Stimulated activated memory B cell treated with anti-CD40 and anti-IgM and Interleukin-4, amounts not matched to agents 10 μg/mL and 1 μg/mL and 100 μg/mL, for 72 hours (primary cell): ENCODE measurements at regions not wholly inside any gene's neighbourhood (a gene's known extent, or its start where the extent isn't known, plus 50 kb on each side); places are given as distances from the start of the nearest gene placed in this dataset.

Experiments
- ATAC-seq: fragments of 150-1000 bp; cut with Tn5 transposase; 2 replicates; pipeline ENCODE4 v1.10.0; 2021
- H3K27ac Mint-ChIP-seq: one replicate; pipeline ENCODE4 v1.8.0; 2022; ENCODE audit warnings: mild to moderate bottlenecking, mixed read lengths
- H3K27me3 Mint-ChIP-seq: one replicate; pipeline ENCODE4 v1.8.0; 2022; ENCODE audit warnings: mixed read lengths
- H3K36me3 Mint-ChIP-seq: one replicate; pipeline ENCODE4 v1.8.0; 2022; ENCODE audit warnings: mixed read lengths
- H3K4me1 Mint-ChIP-seq: one replicate; pipeline ENCODE4 v1.8.0; 2022; ENCODE audit warnings: mixed read lengths
- H3K4me3 Mint-ChIP-seq: one replicate; pipeline ENCODE4 v1.8.0; 2022; ENCODE audit warnings: mild to moderate bottlenecking, moderate library complexity, mixed read lengths
- H3K9me3 Mint-ChIP-seq: one replicate; pipeline ENCODE4 v1.8.0; 2022; ENCODE audit warnings: mixed read lengths

DNA sequence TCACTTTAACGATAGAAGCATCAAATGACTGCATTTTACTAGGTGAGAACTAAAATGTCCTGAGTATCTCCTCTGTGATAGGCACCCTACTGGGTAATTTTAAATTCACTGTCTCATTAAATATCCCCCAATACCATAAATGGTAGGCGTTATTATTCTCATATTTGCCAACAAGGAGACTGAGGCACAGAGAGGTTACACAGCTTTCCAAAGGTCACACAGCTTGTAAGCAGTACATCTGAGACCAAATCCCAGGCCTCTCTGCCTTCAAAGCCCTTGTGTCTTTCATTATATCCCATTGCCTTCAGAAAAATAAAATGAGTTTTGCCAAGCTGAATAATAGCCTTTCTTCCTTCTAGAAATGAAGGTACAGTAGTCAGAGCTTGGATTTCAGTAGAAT, 502.6 kb downstream of the HAPSTR1 start:
- ATAC-seq, result no peak
- Mint-ChIP-seq H3K9me3 (no peaks in the 10 kb centered on the region), H3K27me3 (peaks cover 14% of the 10 kb centered on the region), H3K27ac (no peak overlapping the region), H3K36me3 (no peaks in the 10 kb centered on the region), H3K4me3 (no peak overlapping the region), H3K4me1 (no peaks in the 10 kb centered on the region)

DNA sequence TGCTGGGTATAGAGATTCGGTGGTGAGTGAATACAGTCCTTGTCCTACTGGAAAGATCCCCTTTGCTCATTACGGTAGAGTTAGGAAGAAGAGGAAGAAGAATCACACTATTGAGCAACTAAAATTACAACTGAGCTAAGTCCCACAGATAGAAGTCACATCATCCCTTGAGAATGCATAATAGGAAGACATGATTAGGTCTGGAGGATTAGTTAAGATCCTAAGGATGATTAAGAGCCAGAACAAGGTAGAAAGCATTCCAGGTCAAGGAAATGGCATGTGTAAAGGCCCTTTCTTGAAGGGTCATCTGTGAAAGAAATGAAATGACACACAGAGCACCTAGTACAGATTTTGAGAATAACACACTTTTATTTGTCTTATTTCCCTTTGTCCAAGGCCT, 503.5 kb downstream of the HAPSTR1 start:
- Mint-ChIP-seq H3K4me3 (no peak overlapping the region), H3K27me3 (peaks cover 14% of the 10 kb centered on the region), H3K9me3 (no peaks in the 10 kb centered on the region), H3K36me3 (no peaks in the 10 kb centered on the region), H3K4me1 (no peaks in the 10 kb centered on the region), H3K27ac (no peak overlapping the region)
- ATAC-seq, result no peak

- no peak for ATAC-seq
- Mint-ChIP-seq H3K27me3 (peaks cover 14% of the 10 kb centered on the region), H3K4me3 (no peak overlapping the region), H3K9me3 (no peaks in the 10 kb centered on the region), H3K27ac (no peak overlapping the region), H3K36me3 (no peaks in the 10 kb centered on the region), H3K4me1 (no peaks in the 10 kb centered on the region)
These were observed 503.9 kb downstream of the HAPSTR1 start for GRCh38 chr16:9595393-9595792.

- H3K27ac Mint-ChIP-seq, result no peak overlapping the region
- H3K4me3 Mint-ChIP-seq, result no peak overlapping the region
- H3K27me3 Mint-ChIP-seq, result peaks cover 14% of the 10 kb centered on the region
- no peaks in the 10 kb centered on the region for H3K9me3 Mint-ChIP-seq
- no peaks in the 10 kb centered on the region for H3K4me1 Mint-ChIP-seq
- no peak for ATAC-seq
- H3K36me3 Mint-ChIP-seq, result no peaks in the 10 kb centered on the region
These were observed 505.3 kb downstream of the HAPSTR1 start for GRCh38 chr16:9596788-9597187.

DNA sequence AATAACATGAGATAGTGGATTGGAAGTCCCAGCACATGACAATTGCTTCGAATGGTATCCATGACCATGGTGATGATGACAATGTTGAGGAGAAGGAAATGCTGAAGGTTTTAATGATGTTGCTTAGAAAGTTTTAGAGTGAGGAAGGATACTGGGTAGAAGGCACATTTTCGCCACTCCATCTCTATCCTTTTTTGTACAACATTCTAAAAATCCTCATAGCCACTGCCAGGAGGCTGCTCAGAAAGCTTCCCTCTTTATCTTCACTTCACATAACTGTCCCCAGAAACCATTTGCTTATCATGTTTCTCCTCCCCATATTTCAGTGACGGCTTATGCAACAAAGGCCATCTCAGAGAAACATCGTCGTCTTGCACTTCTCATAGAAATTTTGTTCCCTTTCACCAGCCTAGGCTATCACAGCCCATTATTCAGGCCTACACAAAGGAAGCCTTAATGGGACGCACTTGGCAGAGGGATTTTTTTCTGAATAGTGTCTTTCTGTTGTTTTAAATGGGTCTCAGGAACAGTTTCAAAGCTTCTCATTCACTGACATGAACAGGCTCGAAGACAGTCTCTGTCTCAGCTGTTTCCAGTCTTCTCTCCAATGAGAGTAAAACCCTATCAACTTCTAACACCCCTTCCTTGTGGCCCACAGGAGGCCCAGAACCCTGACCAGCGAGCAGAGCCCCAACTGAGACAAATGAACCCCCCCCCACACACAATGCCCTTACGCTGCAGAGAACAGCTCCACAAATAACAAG, 506.7 kb downstream of the HAPSTR1 start:
- no peaks in the 10 kb centered on the region for H3K4me1 Mint-ChIP-seq
- no peak overlapping the region for H3K4me3 Mint-ChIP-seq
- no peaks in the 10 kb centered on the region for H3K36me3 Mint-ChIP-seq
- peaks cover 14% of the 10 kb centered on the region for H3K27me3 Mint-ChIP-seq
- no peaks in the 10 kb centered on the region for H3K9me3 Mint-ChIP-seq
- ATAC-seq, result no peak
- no peak overlapping the region for H3K27ac Mint-ChIP-seq

- ATAC-seq, result no peak
- no peak overlapping the region for H3K4me3 Mint-ChIP-seq
- no peaks in the 10 kb centered on the region for H3K4me1 Mint-ChIP-seq
- peaks cover 13% of the 10 kb centered on the region for H3K27me3 Mint-ChIP-seq
- no peaks in the 10 kb centered on the region for H3K9me3 Mint-ChIP-seq
- H3K36me3 Mint-ChIP-seq, result no peaks in the 10 kb centered on the region
- H3K27ac Mint-ChIP-seq, result no peak overlapping the region
These were observed 507.3 kb downstream of the HAPSTR1 start for GRCh38 chr16:9598731-9599083.

DNA sequence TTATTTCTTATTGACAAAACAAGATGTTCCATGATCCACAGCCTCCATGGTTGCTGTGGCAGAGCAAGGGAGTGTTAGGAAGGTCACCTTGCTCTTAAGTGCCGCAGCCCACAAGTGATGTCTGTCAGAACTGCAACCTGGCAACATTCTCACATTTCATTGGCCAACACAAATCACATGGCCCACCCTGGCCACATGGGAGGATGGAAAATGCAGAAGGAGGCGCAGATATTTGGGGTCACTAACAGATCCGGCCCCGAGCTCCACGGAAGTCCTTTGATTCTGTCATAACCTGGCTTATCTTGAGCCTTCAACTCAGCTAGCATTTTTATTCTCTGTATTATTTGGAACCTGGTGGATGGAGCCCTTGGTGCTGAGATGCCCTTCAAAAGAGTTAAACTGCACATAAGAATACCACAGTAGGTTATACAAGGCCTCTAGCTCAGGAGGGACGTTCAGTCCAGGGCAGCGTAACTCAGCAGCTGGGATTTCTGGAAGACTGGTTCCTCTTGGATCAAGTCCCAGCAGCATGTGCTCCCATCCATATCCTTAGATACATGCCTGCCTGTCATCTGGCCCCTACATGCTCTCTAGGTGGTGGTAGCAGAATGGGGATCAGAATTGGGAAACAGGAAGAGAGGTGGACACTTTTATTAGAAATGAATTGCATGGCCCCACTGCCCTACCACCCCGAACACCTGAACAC, 508.1 kb downstream of the HAPSTR1 start:
- Mint-ChIP-seq H3K9me3 (no peaks in the 10 kb centered on the region), H3K36me3 (no peaks in the 10 kb centered on the region), H3K4me3 (no peak overlapping the region), H3K27me3 (peaks cover 4% of the 10 kb centered on the region), H3K4me1 (no peaks in the 10 kb centered on the region), H3K27ac (no peak overlapping the region)
- ATAC-seq, result no peak

DNA sequence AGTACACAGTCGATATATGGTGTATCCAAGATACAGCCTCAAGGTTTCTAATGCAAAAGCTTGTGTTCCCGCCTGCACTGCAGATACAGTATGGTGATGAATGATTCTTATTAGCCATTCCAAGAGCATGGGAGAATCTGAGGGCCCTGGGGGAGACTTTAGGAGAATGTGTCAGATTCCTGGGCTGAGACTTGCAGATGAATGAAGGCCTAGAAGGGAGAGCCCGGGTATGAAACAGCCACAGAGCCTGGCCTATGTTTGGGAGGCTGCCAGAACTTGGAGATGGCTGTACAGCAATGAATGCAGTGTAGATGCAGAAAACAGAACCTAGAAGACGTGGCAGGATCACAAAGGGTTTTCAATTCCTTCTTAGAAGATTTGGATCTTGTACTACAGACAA, 510.7 kb downstream of the HAPSTR1 start:
- H3K27ac Mint-ChIP-seq, result no peak overlapping the region
- peaks cover 10% of the 10 kb centered on the region for H3K27me3 Mint-ChIP-seq
- H3K4me1 Mint-ChIP-seq, result no peaks in the 10 kb centered on the region
- no peak for ATAC-seq
- no peaks in the 10 kb centered on the region for H3K36me3 Mint-ChIP-seq
- H3K9me3 Mint-ChIP-seq, result no peaks in the 10 kb centered on the region
- H3K4me3 Mint-ChIP-seq, result no peak overlapping the region

DNA sequence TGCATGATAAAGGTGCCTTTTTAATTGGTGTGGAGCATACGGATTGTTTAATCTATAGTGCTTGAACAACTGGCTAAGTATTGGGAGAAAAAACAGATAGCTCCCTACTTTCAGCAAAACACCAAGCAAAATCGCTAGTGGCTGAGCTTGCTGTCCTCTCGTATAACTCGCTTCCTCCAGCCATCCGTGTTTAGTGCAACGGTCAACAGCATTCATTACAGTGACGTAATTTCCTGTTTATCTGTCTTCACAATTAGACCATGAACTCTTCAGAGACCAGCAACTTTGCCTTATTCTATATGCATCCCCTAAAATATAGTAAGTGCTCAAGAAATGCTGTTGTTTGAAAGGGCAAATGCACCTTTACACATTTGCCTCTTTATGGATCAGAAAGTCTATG, 511.9 kb downstream of the HAPSTR1 start:
- Mint-ChIP-seq H3K4me1 (no peaks in the 10 kb centered on the region), H3K36me3 (no peaks in the 10 kb centered on the region), H3K4me3 (no peak overlapping the region), H3K9me3 (no peaks in the 10 kb centered on the region), H3K27me3 (peaks cover 10% of the 10 kb centered on the region), H3K27ac (no peak overlapping the region)
- ATAC-seq, result no peak

DNA sequence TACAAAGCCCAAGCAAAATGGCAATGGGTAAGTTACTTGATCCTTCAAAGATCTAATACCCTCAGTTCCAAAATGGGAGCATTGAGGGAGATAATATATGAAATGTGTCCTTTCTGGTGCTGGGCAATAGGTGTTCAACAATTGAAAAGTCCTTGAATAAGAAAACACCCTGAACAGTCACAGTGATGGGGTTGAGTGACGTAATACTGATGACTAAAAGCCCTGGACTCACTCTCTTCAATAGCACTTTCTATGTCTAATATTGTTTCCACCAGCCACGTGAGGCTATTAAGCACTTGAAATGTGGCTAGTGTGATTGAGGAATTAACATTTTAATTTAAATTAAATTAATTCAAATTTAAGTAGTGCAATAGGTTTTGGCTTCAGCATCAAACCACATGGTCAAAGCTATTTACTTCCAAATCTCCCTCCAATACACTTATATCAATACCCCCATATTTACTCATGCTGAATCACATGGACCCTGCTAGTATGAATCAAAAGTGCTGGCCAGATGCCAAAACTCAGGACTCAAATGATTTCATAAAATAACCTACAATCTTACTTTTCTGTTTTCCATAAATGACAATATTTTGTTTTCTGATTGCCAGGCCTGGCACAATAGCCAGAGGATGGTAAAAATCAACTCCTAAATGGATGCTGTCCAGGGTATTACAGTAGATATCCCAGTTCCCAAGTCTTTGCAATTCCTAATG, 516.2 kb downstream of the HAPSTR1 start:
- H3K9me3 Mint-ChIP-seq, result no peaks in the 10 kb centered on the region
- H3K4me1 Mint-ChIP-seq, result no peaks in the 10 kb centered on the region
- H3K36me3 Mint-ChIP-seq, result no peaks in the 10 kb centered on the region
- ATAC-seq, result no peak
- H3K27ac Mint-ChIP-seq, result no peak overlapping the region
- H3K27me3 Mint-ChIP-seq, result peaks cover 16% of the 10 kb centered on the region
- H3K4me3 Mint-ChIP-seq, result no peak overlapping the region

- Mint-ChIP-seq H3K4me1 (no peaks in the 10 kb centered on the region), H3K27ac (no peak overlapping the region), H3K27me3 (peaks cover 6% of the 10 kb centered on the region), H3K9me3 (no peaks in the 10 kb centered on the region), H3K4me3 (no peak overlapping the region), H3K36me3 (no peaks in the 10 kb centered on the region)
- ATAC-seq, result no peak
These were observed 519.3 kb downstream of the HAPSTR1 start for GRCh38 chr16:9610727-9611126.

GRCh38 chr16:9612267-9612666, 520.8 kb downstream of the HAPSTR1 start:
- no peak overlapping the region for H3K4me3 Mint-ChIP-seq
- H3K4me1 Mint-ChIP-seq, result no peaks in the 10 kb centered on the region
- peaks cover 17% of the 10 kb centered on the region for H3K27me3 Mint-ChIP-seq
- no peaks in the 10 kb centered on the region for H3K36me3 Mint-ChIP-seq
- no peaks in the 10 kb centered on the region for H3K9me3 Mint-ChIP-seq
- no peak overlapping the region for H3K27ac Mint-ChIP-seq
- no peak for ATAC-seq

DNA sequence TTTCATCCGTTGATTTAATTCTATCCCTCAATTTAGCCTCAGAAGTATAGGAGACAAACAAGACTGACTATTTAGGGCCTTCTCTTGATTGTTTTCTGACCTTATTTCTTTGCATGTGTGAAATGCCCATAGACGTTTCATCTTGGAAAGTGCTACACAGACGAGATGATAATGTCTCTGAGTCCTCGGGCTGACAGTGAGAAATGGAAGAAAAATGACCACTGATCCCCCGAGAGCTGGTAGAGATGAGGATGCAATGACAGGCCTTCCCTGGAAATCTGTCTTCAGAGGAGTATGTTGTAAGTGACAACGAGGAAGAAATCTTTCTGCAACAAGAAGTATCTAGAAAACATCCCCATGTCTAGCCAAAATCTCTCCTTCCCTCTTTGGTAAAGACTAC, 522.9 kb downstream of the HAPSTR1 start:
- Mint-ChIP-seq H3K4me1 (no peaks in the 10 kb centered on the region), H3K27ac (no peak overlapping the region), H3K9me3 (peaks cover 7% of the 10 kb centered on the region), H3K36me3 (no peaks in the 10 kb centered on the region), H3K27me3 (peaks cover 11% of the 10 kb centered on the region), H3K4me3 (no peak overlapping the region)
- ATAC-seq, result no peak

DNA sequence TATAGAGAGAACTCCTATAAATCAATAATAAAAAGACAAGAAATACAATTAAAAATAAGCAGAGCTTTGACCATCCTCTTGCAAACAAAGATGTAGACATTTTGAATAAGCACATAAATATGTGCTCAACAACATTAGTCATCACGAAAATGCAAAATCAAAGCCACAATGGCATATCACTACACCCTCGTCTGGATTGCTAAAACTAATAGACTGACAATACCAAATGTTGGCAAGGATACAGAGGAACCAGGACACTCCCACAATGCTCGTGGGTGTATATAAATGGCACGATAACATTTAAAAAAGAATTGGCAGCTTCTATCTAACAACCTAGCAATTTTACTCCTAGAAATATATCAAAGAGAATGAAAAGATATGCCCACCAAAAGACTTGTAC, 530.8 kb downstream of the HAPSTR1 start:
- no peak for ATAC-seq
- H3K27me3 Mint-ChIP-seq, result peaks cover 6% of the 10 kb centered on the region
- H3K36me3 Mint-ChIP-seq, result no peaks in the 10 kb centered on the region
- H3K4me3 Mint-ChIP-seq, result no peak overlapping the region
- peaks cover 10% of the 10 kb centered on the region for H3K9me3 Mint-ChIP-seq
- no peaks in the 10 kb centered on the region for H3K4me1 Mint-ChIP-seq
- H3K27ac Mint-ChIP-seq, result no peak overlapping the region

GRCh38 chr16:9625122-9625521, 533.7 kb downstream of the HAPSTR1 start:
- Mint-ChIP-seq H3K27ac (no peak overlapping the region), H3K36me3 (no peaks in the 10 kb centered on the region), H3K4me3 (no peak overlapping the region), H3K4me1 (no peaks in the 10 kb centered on the region), H3K27me3 (peaks cover 6% of the 10 kb centered on the region), H3K9me3 (no peaks in the 10 kb centered on the region)
- ATAC-seq, result no peak

DNA sequence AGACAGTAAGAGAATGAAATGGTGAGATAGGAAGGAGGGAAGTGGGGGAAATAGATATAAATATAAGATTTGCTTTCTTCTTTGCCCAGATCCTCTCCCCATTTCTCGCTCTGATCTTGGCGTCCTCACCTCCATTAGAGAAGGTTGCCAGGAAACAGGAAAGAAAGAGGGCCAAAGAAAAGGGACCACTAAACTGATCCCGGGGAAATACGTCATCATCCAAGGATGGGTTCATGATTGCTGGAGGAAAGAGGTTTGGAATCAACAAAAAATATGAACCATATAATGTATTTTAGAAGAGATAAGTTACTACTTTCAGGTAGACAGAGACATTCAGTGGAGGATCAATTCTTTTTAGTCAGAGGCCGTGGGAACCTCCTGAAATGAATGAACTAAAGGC, 536.0 kb downstream of the HAPSTR1 start:
- peaks cover 6% of the 10 kb centered on the region for H3K9me3 Mint-ChIP-seq
- H3K27ac Mint-ChIP-seq, result no peak overlapping the region
- no peaks in the 10 kb centered on the region for H3K36me3 Mint-ChIP-seq
- peaks cover 6% of the 10 kb centered on the region for H3K27me3 Mint-ChIP-seq
- no peaks in the 10 kb centered on the region for H3K4me1 Mint-ChIP-seq
- H3K4me3 Mint-ChIP-seq, result no peak overlapping the region
- ATAC-seq, result no peak
